GM19397 (cell line): ENCODE measurements at regions not wholly inside any gene's neighbourhood (a gene's known extent, or its start where the extent isn't known, plus 50 kb on each side); places are given as distances from the start of the nearest gene placed in this dataset.

Experiments used
- ATAC-seq: cut with Tn5 transposase; IDR thresholded peaks from one replicate; pipeline ENCODE4 v1.9.1; 2021; ENCODE audit warnings: mild to moderate bottlenecking, moderate library complexity; ENCODE audit not compliant: unreplicated experiment

- ATAC-seq = no peak
Observed at GRCh38 chr6:68400396-68400795, 234.7 kb upstream of the ADGRB3 start.

GRCh38 chr6:68391953-68392352 is 243.1 kb upstream of the ADGRB3 start:
- ATAC-seq = no peak

- ATAC-seq = no peak
Observed at GRCh38 chr6:68372991-68373390, 262.1 kb upstream of the ADGRB3 start.

- ATAC-seq = no peak
Observed at GRCh38 chr6:68368845-68369244, 266.2 kb upstream of the ADGRB3 start.

GRCh38 chr6:68364271-68364805 is 270.7 kb upstream of the ADGRB3 start:
- no peak for ATAC-seq

- peak; percentile 78 for ATAC-seq
Observed at GRCh38 chr6:68343901-68344300, 291.2 kb upstream of the ADGRB3 start.

GRCh38 chr6:68342286-68342685 is 292.8 kb upstream of the ADGRB3 start:
- ATAC-seq = no peak

GRCh38 chr6:68339488-68340131 is 295.5 kb upstream of the ADGRB3 start:
- no peak for ATAC-seq

- ATAC-seq = no peak
Observed at GRCh38 chr6:68333442-68333841, 301.6 kb upstream of the ADGRB3 start.

- no peak for ATAC-seq
Observed at GRCh38 chr6:68328156-68328555, 306.9 kb upstream of the ADGRB3 start.

GRCh38 chr6:68326762-68327161 is 308.3 kb upstream of the ADGRB3 start:
- no peak for ATAC-seq

- ATAC-seq = no peak
Observed at GRCh38 chr6:68317366-68317765, 317.7 kb upstream of the ADGRB3 start.

GRCh38 chr6:68313911-68314310 is 321.2 kb upstream of the ADGRB3 start:
- no peak for ATAC-seq

- no peak for ATAC-seq
Observed at GRCh38 chr6:68307301-68307700, 327.8 kb upstream of the ADGRB3 start.

- no peak for ATAC-seq
Observed at GRCh38 chr6:68296126-68296525, 339.0 kb upstream of the ADGRB3 start.

- no peak for ATAC-seq
Observed at GRCh38 chr6:68282646-68283045, 352.4 kb upstream of the ADGRB3 start.

GRCh38 chr6:68279793-68280557 is 355.1 kb upstream of the ADGRB3 start:
- no peak for ATAC-seq

GRCh38 chr6:68273297-68273696 is 361.8 kb upstream of the ADGRB3 start:
- ATAC-seq = no peak

- ATAC-seq = no peak
Observed at GRCh38 chr6:68256391-68256790, 378.7 kb upstream of the ADGRB3 start.

GRCh38 chr6:68252632-68253031 is 382.4 kb upstream of the ADGRB3 start:
- no peak for ATAC-seq

GRCh38 chr6:68247782-68248181 is 387.3 kb upstream of the ADGRB3 start:
- ATAC-seq = no peak

GRCh38 chr6:68240726-68241125 is 394.4 kb upstream of the ADGRB3 start:
- ATAC-seq = no peak
